T follicular helper cell (primary cell): ENCODE measurements at regions not wholly inside any gene's neighbourhood (a gene's known extent, or its start where the extent isn't known, plus 50 kb on each side); places are given as distances from the start of the nearest gene placed in this dataset.

Experiments
- DNase-seq: peaks from one replicate; pipeline ENCODE4 v3.0.0-alpha.2; 2020; ENCODE audit warnings: low read depth

DNA sequence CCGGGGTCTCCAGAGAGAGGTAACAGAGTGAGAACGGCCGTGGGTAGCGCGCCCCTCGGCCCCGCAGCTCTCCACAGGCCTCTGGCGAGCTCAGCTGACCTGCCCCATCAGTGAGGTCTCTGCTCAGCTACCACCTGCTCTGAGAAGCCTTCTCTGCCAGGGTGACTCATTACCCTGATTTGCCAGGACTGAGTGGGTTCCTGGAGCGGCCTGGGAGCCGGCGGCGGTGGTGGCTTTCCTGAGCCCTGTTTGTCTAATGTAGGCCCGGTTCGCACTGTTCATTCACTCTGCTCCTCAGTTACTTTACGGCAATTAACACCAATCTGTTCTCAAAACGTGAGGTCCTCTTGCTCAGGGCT, 351.0 kb upstream of the B3GAT1 start:
- DNase-seq = no peak

DNA sequence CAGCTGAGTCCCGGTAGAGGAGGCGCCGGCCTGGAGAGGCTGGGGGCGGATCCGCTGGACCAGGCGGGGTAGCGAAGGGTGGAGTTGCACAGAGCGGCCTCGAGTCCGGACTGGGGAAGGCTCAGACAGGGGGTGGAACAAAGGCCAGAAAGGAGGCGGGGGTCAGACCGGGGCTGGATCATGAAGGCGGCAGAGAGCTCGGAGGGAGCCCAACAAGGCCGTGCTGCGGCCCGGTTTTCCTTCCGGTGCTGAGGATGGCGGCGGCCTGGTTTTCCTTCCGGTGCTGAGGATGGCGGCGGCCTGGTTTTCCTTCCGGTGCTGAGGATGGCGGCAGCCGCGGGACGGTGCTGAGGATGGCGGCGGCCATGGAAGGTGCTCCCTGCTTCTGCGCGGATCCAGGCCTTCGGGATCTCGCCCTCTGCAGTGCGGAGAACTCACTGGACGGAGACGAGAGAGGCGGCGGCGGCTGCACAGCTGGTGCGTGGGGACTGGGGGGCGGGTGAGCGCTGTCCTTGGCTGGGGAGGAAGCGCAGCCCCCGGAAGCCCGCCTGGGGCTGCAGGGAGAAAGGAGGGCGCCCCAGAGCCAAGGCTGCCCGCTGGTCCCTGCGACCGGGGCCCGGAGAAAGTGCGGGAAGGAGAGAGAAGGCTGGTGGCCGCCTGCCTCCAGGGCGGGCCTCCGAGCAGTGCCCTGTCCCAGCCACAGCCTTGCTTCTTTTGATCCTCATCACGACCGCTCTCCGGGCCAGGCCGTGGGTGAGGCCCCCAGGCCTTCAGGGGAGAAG, 350.4 kb upstream of the B3GAT1 start:
- DNase-seq = no peak

DNA sequence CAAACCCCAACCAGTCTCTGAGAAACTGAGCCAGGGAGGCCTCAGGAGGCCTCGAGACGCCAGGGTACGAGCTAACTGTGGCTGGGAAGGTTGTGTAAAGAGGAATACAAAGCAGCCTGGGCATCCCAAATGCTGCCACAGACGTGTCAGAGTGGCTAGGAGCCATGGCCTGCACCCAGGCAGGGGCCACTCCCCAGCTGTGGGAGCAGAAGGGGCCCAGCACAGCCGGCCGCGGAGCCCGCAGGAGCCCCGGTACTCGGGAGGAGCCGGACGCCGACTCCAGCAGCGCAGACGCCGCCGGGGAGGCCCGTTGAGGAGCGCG, 349.8 kb upstream of the B3GAT1 start:
- no peak for DNase-seq

DNA sequence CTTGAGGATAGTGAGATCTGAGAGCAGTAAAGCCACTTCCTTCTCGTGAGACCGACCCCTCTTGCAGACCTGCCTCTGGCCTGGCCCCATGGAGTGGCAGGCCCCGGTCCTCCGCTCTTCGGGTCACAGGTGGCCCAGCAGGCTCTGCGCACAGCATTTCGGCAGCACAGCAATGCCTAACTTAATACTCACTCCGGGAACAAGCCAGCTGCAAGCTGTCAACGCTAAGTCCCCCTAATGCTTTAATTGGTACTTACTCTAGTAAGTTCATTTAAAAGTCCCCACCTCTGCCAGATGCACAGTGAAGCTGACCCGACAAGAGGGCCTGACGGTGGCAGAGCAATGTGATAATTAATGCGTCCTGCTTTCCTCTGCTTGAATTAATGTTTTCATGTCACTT, 349.3 kb upstream of the B3GAT1 start:
- DNase-seq = no peak

DNA sequence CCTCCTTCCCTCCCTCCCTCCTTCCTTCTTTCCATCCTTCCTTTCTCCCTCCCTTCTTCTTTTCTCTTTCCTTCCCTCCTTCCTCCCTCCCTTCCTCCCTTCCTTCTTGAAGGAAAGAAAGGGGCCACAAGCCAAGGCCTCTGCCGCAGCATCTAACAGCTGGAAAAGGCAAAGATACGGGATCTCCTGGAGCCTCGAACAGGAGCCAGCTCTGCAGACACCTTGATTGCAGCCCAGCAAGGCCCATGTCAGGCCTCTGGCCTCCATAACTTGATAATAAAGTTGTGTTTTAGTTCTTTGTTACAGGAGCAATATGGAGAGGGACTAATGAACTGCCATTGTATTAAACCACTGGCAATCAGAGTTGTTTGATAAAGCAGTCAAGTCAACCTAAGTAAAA, 348.9 kb upstream of the B3GAT1 start:
- no peak for DNase-seq

DNA sequence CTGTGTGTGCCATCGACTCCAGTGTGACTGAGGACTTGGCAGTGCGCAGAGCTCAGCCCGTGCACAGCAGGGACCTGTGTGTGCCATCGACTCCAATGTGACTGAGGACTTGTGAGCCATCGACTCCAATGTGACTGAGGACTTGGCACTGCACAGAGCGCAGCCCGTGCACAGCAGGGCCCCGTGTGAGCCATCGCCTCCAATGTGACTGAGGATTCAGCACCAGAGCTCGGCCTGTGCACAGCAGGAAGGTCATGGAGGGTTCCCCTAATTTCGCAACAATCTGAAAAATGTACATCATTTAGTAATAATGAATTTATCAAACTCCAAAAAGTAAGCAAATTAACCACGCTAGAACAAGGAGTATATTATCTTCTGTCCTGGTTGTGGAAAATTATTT, 348.3 kb upstream of the B3GAT1 start:
- DNase-seq = no peak

DNA sequence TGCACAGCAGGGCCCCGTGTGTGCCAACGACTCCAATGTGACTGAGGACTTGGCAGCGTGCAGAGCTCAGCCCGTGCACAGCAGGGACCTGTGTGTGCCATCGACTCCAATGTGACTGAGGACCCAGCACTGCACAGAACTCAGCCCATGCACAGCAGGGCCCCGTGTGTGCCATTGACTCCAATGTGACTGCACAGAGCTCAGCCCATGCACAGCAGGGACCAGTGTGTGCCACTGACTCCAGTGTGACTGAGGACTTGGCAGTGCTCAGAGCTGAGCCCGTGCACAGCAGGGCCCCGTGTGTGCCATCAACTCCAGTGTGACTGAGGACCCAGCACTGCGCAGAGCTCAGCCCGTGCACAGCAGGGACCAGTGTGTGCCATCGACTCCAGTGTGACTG, 347.8 kb upstream of the B3GAT1 start:
- DNase-seq = no peak

DNA sequence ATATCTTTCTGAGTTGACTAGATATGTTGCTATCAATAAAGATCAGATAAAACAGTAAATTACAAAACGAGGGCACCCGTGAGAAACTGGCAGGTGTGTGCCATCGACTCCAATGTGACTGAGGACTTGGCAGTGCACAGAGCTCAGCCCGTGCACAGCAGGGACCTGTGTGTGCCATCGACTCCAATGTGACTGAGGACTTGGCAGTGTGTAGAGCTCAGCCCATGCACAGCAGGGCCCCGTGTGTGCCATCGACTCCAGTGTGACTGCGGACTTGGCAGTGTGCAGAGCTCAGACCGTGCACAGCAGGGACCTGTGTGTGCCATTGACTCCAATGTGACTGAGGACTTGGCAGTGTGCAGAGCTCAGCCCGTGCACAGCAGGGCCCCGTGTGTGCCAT, 347.2 kb upstream of the B3GAT1 start:
- no peak for DNase-seq

DNA sequence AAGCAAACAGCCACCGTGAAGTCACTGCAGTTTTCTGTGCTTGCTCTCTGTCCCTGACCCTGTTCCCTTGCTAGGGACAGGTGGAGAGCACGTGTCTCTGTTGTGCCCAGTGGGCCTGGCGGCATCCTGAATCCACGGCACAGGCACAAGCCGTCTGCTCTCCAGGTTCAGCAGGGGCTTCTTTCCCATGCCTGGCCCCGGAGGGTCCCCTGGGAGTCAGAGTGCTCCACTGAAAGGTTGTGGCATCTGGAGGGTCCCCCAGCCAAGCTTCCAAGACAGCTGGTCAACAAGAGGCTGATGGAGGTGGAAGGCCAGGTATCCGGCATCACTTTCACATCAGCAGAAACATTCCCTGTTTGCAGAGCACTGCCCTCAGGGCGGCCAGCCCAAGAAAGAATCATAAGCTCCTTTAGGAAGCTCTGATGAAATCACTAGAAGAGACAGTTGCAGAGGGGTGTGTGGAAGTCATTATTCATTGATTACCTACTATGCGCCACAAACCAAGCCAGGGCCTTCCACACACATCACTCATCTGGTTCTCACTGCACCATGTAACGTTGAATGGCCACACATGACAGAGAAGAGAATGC, 346.4 kb upstream of the B3GAT1 start:
- no peak for DNase-seq

DNA sequence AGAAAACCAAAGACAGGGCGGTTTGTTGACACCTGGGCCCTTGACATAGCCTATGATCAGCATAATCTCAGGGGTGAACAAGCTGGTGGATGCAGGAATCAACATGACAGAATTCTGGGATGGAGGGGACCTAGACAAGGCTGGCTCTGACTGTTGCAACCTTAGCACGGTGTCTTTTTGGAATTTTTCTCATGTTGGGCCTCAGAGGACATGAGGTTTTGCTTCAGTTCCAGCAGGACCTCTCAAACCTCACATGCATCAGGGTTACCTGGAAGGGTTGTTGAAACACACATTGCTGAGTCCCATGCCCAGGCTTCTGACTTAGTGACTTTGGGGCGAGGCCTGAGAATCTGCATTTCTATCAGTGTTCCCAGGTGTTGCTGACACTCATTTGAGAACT, 345.6 kb upstream of the B3GAT1 start:
- no peak for DNase-seq

DNA sequence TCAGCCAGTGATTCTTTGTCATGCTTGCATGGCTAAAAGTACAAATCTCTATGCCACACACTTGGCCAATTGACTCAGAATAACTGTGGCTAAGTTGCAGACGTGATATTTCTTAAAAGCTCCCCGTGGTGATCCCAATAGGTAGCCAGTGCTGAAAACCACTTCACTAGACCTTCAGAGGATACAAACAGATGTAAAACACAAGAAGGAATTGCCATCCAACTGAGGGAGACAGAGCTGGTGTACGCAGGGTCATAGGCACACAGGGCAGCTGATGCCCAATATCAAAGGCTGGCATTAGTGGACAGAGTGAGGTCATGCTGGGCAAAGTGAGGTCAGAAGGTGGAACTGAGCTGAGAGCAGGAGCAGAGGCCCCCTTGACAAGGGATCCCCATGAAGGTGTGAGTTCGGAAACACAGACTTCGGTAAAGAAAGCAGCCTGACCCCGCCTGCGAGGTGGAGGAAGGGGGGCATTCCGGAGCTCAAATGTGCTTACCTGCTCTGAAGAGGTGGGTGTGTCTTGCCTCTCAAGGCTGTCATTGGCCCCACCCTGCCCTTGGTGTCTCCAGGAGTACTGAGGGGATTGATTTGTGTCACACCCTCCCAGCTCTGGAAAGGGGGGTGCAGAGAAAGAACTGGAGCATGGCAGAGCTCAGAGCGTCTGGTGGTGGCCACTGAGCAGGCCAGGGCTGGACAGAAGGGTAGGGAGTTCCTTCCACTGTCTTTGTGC, 344.9 kb upstream of the B3GAT1 start:
- DNase-seq = no peak

DNA sequence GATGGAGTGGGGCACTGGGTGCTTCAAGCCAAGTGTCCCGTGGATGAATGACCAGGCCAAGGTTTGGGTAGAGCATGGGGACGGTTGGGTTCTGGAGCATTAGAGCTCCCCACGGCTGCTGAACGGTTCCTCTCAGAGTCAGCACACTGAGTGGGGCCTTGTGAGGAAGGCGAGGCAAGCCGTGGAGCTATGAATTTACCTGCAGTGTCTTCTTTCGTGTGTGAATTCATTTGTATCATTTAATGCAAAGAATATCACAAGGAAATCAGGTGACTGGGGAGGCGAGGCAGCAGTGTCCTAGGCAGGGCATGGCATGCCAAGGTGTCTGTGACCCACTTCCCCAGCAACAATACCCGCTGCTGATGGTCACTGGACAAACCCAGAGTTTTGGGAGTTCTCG, 343.5 kb upstream of the B3GAT1 start:
- DNase-seq = no peak

DNA sequence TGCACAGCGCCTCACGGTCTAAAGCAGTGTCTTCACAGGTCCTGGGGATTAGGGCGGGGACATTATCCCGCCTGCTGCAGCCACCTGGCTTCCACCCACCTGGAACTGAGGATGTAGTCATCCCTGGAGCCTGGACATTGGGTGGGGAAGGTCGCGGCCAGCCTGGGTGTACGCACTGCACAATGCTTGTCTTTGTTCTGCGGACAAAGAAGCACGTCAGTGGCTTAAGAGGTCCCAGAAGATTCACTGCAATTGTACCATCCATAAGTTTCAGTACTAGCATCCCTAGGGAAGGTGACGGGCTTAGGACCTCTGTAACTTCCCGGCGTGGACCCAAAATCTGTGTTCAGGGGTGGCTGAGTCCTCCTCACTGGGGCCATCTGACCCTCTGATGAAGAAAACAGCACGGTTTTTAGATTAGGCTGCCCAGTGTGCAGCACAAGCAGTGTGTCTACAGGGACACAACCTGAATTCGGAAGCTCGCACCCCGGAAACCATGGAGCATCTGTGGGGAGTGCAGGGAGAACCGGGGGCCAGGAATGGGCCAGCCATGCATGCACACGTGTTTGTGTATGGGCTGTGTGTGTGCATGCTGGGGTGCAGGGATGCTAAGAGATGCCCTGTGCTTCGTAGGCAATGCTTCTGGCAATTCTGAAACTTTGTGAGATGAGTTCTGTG, 342.6 kb upstream of the B3GAT1 start:
- DNase-seq = no peak

DNA sequence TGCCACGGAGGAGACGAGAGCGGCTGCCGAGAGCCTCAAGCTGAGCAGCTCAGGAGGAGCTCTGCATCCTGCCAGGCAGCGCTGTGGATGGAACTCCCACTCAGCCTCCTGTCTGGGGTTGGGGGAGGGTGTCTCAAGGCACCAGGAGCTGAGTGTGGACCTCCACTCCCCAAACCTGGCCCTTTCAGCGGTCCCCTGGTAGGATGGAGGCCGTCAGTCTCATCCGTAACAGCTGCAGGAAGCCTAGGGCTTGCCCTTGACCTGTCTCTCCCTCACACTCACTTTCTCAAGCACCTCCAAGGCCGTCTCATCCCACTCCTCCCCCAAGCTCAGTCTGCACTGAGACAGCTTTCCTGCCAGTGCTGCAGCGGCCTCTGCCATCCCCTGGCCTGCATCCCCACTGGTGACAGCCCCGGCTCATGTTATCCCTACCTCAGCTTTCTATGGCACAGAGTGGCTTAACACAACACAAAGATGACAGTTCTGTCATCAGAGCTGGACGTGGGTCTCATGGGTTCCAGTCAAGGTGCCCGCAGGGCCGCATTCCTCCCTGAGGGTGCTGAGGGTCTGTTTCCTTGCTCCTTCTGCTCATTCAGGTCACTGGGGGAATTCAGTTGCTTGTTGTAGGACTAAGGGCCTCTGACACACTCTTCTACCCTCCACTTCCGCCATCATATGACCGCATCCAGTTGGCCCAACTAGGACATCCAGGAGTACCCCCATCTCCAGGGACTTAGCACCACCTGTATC, 341.9 kb upstream of the B3GAT1 start:
- no peak for DNase-seq

DNA sequence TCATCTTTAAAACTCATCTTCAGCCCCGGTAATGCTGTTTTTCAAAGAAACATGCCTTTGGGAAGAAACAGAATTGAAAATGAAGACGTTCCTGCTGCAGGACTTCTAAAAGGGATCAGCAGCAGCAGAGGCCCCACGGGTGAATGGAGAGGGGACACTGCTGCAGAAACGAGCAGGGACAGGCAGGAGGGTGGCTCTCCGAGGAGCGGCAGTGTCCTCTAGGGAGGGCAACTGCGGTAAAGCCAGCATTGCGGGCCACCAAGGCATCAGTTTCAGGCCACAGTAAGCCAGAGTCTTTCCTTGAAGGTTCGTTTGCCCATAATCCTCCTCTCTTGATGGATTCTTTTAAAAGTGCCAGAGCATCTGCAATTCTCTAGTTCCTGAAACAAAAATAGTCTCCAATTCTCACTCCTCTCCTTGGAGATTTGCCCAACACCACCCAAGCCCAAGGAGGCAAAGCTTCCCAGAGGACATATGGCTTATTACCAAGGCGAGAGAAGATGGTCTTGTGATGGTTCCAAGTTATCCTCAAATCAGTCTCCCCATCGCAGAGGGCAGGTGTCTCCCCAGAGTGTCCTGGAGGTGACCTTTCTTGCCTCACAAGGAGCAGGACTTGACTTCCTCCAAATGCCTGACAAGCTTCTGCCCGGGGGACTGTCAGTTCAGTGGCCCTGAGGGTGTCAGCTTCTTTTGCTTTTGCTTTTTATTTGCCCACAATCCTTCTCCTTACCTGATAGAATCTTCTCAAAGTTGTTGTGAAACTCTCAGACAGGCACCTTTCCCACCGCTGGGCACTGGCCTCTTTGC, 341.1 kb upstream of the B3GAT1 start:
- DNase-seq = no peak

DNA sequence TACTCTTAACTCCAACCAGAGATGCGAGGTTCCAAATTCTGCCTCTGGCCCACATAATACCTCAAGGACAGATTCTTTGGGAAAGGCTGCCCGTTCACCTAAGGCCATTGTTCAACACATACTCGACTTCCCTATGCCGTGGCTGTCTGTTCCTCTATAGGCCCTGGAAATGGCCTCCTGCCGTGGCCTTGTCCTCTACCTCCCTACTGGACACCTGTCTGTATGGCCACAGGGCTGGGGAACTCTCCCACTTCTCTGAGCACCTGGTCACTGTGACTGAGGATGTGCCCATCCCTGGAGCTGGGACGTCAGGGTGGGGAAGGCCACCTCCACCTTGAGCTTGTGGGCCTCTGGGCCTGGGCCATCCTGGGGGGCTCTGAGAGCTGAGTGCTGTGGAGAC, 340.5 kb upstream of the B3GAT1 start:
- DNase-seq = no peak

DNA sequence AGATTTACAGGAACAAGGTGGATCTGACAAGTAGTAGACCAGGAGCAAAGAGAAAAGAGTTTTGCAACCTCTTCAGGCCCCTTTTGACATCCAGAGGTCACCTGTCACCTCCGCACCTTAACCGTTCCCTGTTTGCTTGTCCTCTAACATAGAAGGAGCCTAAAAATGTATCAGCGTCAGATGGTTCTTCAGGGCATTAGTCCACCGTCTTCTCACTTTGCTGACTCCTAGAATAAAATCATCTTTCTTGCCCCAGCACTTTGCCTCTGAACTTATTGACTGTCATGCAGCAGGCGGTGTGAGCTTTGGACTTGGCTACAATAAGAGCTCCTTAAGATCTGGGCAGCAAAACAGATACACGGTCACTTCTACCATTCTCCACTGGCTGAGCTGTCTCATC, 339.7 kb upstream of the B3GAT1 start:
- no peak for DNase-seq

DNA sequence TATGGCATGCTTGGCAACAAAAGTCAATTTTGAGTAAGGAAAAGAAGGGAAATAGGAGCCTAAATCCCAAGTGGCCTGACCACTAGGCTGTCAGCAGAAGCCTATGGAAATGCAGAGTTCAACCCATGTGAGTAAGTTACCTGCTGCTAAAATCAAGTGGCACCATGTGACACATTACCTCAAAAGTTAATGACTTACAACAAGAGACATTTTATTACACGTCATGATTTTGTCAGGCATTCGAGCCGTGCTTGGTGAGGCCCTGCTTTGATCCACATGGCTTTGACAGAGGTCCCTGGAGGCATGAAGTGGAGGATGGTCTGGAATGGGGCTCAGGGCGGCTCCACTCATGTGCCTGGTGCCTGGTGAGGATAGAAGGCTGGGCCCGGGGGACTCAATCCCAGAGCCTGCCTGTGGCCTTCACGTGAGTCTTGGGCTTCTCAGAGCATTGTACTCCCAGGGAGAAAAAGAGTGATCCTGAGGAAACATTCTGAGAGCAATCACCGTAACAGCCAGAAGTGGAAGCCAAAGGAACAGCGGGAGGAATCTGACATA, 339.1 kb upstream of the B3GAT1 start:
- no peak for DNase-seq

DNA sequence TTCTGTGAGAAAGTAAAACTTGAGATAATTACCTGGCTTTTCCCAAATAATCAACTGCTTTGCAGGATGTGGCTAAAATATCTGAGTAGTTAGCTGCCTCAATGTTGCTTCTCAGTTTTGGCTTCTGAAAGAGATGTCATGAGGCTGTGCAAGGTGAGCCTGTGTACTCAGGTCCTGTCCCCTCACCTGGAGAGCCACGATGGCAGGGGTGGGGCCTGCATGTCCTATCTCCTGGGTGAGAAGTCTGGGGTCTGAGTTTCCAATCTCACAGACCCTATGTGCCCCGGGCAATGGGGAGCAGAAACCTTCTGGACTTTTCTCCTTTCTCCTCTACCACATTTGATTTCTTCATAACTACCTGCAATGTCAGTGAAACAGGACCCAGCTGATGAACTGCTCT, 338.6 kb upstream of the B3GAT1 start:
- no peak for DNase-seq

DNA sequence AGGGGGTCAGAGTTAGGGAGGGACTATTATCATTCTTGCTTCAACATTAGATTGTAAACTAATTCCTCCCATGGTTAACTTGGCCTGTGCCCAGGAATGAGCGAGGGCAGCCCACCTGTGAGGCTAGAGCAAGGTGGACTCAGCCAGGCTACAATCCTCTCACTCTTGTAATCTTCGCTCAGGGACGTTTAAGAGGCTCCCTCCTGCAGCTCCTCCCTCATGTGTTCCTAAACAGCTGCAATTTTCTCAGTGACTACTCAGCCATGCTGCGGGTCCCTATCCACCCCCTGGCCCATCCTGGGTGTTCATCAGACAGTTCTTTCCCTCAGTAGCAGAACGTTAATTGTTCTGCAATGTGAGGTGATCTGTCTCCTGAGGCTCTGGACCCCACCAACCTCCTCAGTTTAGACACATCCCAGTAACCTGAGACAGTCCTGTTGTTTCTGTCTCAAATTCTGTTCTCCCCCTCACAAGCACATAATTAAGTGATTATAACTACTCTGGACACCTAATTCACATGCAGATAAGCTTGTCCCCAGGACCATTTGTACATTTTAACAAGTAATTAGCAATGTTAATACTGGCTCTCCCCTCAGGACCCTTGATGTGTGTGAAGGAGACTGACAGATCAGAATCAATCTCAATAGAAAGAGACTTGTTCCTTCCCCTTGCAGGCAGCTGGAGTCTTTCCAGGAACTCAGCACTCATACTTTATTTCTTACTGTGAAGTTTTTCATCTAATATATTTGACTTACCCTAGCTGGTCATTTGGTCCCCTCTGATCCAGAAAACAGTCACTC, 337.2 kb upstream of the B3GAT1 start:
- DNase-seq = no peak
